NCI-H524 treated with DMSO at 0.1 percent for 48 hours (cell line): ENCODE measurements at regions not wholly inside any gene's neighbourhood (a gene's known extent, or its start where the extent isn't known, plus 50 kb on each side); places are given as distances from the start of the nearest gene placed in this dataset.

ENCODE experiments used
- DNase-seq: peaks from one replicate; lab custom pipeline; 2025; lab: John Stamatoyannopoulos, UW

- no peak for DNase-seq
Measured at GRCh38 chr13:111862836-111863815, 203.8 kb upstream of the SOX1 start.

DNA sequence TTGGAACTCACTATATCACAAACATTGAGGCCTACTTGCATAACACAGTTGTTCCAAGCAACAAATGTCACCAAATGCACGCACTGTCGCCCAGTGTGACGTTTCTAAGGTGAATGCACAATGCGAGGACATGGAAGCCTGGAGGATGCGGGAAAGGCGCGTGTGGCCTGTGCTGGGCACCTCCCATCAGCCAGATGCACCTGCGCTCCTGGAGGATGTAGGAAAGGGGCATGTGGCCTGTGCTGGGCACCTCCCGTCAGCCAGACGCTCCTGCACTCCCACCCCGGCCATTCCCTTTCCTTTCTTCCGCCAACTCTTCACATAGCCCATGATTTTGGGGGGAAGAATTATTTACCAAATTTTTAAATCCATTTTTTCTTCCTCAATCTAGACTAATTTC is 202.4 kb upstream of the SOX1 start:
- no peak for DNase-seq

DNA sequence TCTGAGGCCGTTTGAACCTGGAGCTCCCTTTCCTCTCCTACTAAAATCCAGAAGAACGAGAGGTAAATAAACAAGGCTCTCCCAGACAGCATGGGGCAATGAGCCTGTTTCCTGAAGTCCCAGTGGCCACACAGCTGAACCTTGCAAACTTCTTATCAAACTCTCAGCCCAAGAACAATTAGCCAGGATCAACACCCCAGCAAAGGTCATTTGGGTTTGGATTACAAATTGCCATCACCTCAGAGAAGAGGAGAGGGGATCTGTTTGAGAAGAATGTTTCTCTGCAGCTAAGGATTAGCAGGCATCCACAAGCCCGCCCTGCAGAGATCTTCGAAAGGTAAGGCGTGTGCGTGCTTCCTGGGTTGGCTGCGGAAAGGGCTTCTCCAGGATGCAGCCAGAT is 201.9 kb upstream of the SOX1 start:
- no peak for DNase-seq

DNA sequence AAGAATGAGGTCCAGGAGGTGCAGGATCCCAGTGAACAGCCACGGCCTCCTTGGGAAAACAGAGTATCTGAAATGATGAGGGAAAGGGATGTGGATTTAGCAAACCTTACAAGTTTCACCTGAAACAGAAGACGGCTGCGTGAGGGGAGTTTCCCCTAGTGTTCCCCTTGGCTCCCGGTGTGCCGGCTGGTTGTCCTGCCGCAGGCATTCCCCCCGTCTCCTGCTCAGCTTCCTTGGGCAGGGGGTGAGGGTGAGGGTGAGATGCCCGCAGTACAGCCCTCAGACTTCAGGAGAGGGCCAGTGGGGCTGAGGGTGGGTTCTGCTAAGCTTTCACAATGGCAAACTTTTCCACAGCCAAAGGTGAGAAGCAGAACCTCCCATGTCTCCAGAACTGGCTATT is 201.1 kb upstream of the SOX1 start:
- no peak for DNase-seq

- no peak for DNase-seq
Measured at GRCh38 chr13:111866731-111867245, 200.2 kb upstream of the SOX1 start.

- no peak for DNase-seq
Measured at GRCh38 chr13:111867657-111868056, 199.3 kb upstream of the SOX1 start.

DNA sequence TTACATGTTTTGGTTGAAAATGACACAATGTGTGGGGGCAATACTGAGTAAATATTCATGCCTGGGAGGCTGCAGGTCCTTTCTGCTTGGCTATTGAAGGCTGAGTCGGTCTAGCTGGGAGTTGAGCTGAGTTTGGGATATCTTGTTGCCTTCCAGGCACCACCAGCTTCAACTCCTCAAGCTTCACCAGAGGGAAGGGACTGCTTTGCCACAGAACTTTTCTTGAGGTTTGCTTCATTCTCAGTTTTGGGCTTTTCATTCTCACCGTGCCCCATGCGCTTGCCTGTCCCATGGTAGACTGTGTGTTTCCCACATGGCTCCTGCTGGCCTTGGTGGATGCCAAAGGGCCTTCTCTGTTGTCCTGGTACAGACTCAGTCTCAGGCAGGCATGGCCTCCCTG is 198.2 kb upstream of the SOX1 start:
- no peak for DNase-seq

GRCh38 chr13:111872475-111873150 is 194.3 kb upstream of the SOX1 start:
- DNase-seq, result no peak

DNA sequence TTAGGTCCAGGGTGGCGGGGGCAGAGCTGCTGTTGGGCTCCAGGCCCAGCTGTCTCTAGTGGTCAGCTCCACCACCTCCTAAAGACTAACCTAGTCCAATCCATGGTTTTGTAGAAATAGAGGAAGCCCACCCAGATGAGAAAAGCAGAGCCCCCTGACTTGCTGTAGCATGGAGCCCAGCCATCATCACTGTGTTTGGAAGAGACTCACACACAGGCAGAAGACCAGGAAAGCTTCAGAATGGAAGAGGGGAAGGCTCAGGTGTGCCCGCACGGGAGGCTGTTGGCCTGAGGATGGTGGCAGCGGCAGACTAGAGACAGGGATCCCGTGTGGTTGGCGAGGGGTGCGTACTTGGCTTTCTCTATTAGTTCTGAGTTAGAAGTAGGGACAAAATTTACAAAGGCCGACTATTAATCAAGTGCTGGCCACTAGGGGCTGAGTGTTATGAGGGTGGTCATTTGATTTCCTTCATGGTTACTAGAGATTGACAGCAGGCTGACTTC is 193.2 kb upstream of the SOX1 start:
- DNase-seq, result no peak

GRCh38 chr13:111874981-111875380 is 192.0 kb upstream of the SOX1 start:
- DNase-seq, result no peak

DNA sequence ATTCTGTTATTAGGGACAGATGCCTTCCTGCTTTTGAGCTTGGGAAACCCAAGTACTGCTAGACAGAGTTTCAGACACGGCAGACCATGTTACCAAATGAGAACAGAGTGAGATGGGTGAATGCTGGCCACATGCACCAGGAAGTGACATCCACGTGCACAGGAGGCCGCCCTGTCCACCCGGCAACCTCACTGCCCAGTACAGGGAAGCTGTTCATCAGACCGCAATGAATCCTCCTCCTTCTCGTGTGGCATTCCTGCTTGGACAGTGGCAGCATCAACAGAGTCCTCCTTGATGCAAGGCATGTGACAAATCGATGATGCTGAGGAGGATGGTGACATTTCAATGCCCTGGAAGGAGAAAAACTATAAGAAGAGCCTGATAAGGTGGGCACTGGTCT is 191.0 kb upstream of the SOX1 start:
- DNase-seq, result no peak

DNA sequence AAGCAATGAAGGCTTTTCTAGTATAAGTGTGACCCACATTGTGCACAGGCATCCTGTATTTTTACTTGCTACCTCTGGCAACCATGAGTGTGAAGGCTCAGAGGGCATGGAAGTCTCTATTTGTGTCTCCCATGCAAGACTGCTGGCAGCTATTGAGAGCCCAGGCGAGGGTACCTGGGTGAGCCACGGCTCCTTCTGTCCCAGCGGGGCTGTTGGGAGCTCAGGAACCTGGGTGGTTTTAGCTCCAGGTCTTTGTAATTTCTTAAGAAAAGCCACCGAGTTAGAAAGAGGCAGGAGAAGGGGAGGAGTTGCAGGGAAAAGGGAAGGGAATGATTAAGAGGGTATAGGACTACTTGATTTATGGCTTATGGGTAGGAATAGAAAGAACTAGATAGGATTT is 190.4 kb upstream of the SOX1 start:
- no peak for DNase-seq

- DNase-seq, result no peak
Measured at GRCh38 chr13:111877906-111878305, 189.0 kb upstream of the SOX1 start.

DNA sequence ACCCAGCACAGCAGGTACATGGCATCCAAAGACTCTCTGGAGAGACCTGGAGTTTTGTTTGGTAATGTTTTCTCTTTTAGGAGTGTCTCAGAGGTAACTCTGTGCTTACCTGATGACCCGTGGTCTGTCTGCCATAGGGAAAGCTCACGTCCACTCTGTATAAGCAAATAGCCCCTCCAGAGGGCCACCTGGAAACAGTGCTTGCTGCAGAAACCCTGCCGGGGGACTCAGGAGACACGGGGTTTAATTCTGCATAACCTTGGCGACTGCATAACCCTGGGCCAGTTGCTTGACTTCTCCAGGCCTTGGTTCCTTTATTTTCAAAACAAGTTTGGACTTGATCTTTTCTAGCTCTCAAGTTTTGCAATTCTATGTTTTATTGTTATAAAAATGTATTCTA is 187.2 kb upstream of the SOX1 start:
- no peak for DNase-seq

- no peak for DNase-seq
Measured at GRCh38 chr13:111880185-111880584, 186.8 kb upstream of the SOX1 start.

DNA sequence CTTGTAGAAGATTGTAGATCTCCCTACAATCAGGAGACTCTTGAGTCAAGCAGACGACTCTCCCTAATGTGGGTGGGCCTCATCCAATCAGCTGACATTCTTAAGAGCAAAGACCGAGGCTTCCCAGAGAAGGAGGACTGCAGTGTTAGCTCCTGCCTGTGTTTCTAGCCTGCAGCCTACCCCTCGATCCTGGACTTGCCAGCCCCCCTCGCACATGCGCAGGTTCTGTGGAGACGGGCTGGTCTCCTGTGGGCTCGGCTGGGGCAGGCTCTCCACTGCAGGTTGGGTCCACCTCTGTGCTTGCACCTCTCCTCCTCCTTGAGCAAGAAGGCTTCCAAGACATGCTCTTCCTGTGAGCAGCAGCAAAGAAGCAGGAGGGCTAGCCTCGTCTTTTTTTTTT is 185.2 kb upstream of the SOX1 start:
- no peak for DNase-seq

- DNase-seq, result no peak
Measured at GRCh38 chr13:111882351-111882750, 184.6 kb upstream of the SOX1 start.

GRCh38 chr13:111883571-111884343 is 183.2 kb upstream of the SOX1 start:
- no peak for DNase-seq

GRCh38 chr13:111886217-111886945 is 180.6 kb upstream of the SOX1 start:
- DNase-seq, result no peak

GRCh38 chr13:111893071-111893606 is 173.8 kb upstream of the SOX1 start:
- DNase-seq, result no peak
